ENCODE measurements at regions not wholly inside any gene's neighbourhood (a gene's known extent, or its start where the extent isn't known, plus 50 kb on each side); places are given as distances from the start of the nearest gene placed in this dataset.

DNA sequence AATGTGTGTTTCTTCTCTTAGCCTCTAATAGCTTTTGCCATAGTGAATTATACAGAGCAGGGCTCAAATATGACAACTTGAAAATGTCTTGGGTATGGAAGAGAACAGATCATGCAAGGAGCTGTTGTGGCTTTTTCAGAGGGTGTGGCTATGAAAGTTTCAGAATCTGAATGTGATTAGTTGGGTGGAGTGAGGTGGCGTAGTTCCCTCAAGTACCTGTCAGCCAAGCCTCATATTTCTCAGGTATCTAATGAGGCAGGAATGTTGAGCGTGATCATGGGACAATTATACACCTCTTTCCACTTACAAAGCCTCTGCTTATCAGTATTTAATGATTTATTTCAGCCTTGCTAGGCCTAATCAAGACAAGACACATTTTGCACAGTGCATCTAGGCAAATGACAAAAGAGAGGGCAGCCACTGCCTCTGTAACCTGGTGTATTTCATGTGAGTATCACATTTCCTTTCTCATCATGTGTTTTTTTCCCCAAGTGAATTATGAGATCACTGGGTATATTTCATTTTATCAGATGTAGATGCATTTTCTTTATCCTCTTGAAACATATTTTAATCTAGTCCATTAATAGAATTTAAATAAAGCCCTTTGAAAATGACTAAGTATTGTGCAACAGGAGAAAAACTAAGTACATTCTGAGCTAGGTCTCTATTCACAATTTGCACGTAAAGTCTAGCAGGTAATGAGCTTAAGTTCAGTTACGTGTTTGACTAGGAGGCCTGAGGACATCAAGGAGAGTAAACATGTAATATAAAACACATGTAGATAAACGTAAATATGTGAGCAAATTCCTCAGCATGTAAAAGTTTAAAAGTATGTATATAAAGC is 644.4 kb upstream of the IGFBP3 start:
- no peak for TF ChIP-seq EZH2 (IDR thresholded peaks at IDR 0.05; ENCODE audit: insufficient read depth, low read length)
- TF ChIP-seq, protein P1, sequence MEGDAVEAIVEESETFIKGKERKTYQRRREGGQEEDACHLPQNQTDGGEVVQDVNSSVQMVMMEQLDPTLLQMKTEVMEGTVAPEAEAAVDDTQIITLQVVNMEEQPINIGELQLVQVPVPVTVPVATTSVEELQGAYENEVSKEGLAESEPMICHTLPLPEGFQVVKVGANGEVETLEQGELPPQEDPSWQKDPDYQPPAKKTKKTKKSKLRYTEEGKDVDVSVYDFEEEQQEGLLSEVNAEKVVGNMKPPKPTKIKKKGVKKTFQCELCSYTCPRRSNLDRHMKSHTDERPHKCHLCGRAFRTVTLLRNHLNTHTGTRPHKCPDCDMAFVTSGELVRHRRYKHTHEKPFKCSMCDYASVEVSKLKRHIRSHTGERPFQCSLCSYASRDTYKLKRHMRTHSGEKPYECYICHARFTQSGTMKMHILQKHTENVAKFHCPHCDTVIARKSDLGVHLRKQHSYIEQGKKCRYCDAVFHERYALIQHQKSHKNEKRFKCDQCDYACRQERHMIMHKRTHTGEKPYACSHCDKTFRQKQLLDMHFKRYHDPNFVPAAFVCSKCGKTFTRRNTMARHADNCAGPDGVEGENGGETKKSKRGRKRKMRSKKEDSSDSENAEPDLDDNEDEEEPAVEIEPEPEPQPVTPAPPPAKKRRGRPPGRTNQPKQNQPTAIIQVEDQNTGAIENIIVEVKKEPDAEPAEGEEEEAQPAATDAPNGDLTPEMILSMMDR (IDR thresholded peaks at IDR 0.05; ENCODE audit: insufficient read depth, low read depth, low read length), result no peak
- H4K20me1 ChIP-seq (ENCODE audit: insufficient read depth, low read length), result no peaks in the 10 kb centered on the region
- Mint-ChIP-seq H3K4me1 (ENCODE audit: low read depth, unreplicated experiment) (peaks cover 7% of the 10 kb centered on the region), H3K9me3 (ENCODE audit: unreplicated experiment) (peaks cover 14% of the 10 kb centered on the region), H3K27me3 (ENCODE audit: low read depth, unreplicated experiment) (no peaks in the 10 kb centered on the region), H3K4me3 (ENCODE audit: unreplicated experiment) (no peak overlapping the region), H3K36me3 (ENCODE audit: low read depth, unreplicated experiment) (no peaks in the 10 kb centered on the region), H3K27ac (ENCODE audit: unreplicated experiment) (no peak overlapping the region)
- H3K36me3 ChIP-seq (ENCODE audit: insufficient read depth, low read length), result no peaks in the 10 kb centered on the region
- H3K4me3 ChIP-seq (ENCODE audit: insufficient read depth, low read depth, low read length), result no peak overlapping the region
- no peak overlapping the region for H3K27ac ChIP-seq (ENCODE audit: low read depth, low read length)
- no peak overlapping the region for H2AFZ ChIP-seq (ENCODE audit: low read depth, low read length)
- FAIRE-seq, result no peak
- no peaks in the 10 kb centered on the region for H3K79me2 ChIP-seq (ENCODE audit: insufficient read depth, low read length)
- H3K4me2 ChIP-seq (ENCODE audit: low read length), result no peak overlapping the region
- no peaks in the 10 kb centered on the region for H3K27me3 ChIP-seq (ENCODE audit: insufficient read depth, low read length)
- H3K9me3 ChIP-seq (ENCODE audit: insufficient read depth, low read depth, low read length), result no peaks in the 10 kb centered on the region
- DNase-seq (ENCODE audit: low read depth), result no peak
- H3K9ac ChIP-seq (ENCODE audit: low read length), result no peak overlapping the region
- no peaks in the 10 kb centered on the region for H3K4me1 ChIP-seq (ENCODE audit: insufficient read depth, low read length)

DNA sequence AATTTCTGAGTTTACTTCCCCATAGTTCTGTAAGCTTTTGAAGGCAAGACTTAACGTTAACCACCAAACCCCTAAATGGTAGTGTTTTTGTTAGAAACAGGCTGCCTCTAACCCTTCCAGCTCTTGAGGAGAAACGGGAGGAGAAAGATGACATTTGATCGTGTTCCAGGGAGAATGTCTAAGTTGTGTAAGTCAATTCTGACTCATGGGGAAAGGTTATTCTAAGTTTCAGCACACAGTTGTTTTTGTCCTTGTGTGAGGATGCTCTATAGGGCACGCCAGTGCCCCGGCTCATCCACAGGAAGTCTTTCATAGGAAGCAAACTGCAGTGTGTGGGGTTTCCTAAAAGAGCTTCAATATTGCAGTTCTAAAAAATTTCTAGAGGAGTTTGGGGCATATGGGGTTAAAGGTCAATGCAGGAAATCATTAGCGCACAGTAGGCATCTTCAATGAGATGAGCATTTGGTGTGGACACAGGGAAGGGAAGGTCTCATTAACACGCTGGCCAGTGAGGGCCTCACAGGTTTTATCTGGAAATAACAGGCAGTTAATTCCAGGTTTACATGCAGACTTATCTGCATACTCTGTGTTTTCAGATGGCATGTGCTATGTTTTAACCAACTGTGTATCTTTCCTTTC is 638.2 kb upstream of the IGFBP3 start:
- Histone ChIP-seq H3K4me1 (ENCODE audit: insufficient read depth, low read length) (peaks cover 23% of the 10 kb centered on the region), H3K36me3 (ENCODE audit: insufficient read depth, low read length) (no peaks in the 10 kb centered on the region), H3K9ac (ENCODE audit: low read length) (no peak overlapping the region), H3K27me3 (ENCODE audit: insufficient read depth, low read length) (no peaks in the 10 kb centered on the region), H3K79me2 (ENCODE audit: insufficient read depth, low read length) (no peaks in the 10 kb centered on the region), H3K4me3 (ENCODE audit: insufficient read depth, low read depth, low read length) (no peak overlapping the region), H4K20me1 (ENCODE audit: insufficient read depth, low read length) (no peaks in the 10 kb centered on the region), H3K9me3 (ENCODE audit: insufficient read depth, low read depth, low read length) (no peaks in the 10 kb centered on the region), H3K27ac (ENCODE audit: low read depth, low read length) (peak overlapping the region; percentile 62), H3K4me2 (ENCODE audit: low read length) (peak overlapping the region; percentile 19), H2AFZ (ENCODE audit: low read depth, low read length) (no peak overlapping the region)
- H3K27me3 Mint-ChIP-seq (ENCODE audit: low read depth, unreplicated experiment), result no peaks in the 10 kb centered on the region
- FAIRE-seq (peak; percentile 84), DNase-seq (ENCODE audit: low read depth) (peak; percentile 85)
- H3K4me3 Mint-ChIP-seq (ENCODE audit: unreplicated experiment), result no peak overlapping the region
- H3K36me3 Mint-ChIP-seq (ENCODE audit: low read depth, unreplicated experiment), result no peaks in the 10 kb centered on the region
- peaks cover 23% of the 10 kb centered on the region for H3K4me1 Mint-ChIP-seq (ENCODE audit: low read depth, unreplicated experiment)
- H3K27ac Mint-ChIP-seq (ENCODE audit: unreplicated experiment), result no peak overlapping the region
- TF ChIP-seq, protein P1 (IDR thresholded peaks at IDR 0.05; ENCODE audit: insufficient read depth, low read depth, low read length), result no peak
- no peak for TF ChIP-seq EZH2 (IDR thresholded peaks at IDR 0.05; ENCODE audit: insufficient read depth, low read length)
- peaks cover 14% of the 10 kb centered on the region for H3K9me3 Mint-ChIP-seq (ENCODE audit: unreplicated experiment)
